ENCODE measurements at regions not wholly inside any gene's neighbourhood (a gene's known extent, or its start where the extent isn't known, plus 50 kb on each side); places are given as distances from the start of the nearest gene placed in this dataset.

- TF ChIP-seq CTCF (IDR thresholded peaks at IDR 0.05; ENCODE audit: low read length) (no peak), EZH2 (IDR thresholded peaks at IDR 0.05; ENCODE audit: borderline replicate concordance, low read length) (no peak)
Observed at GRCh38 chr1:83571536-83571935, 427.4 kb downstream of the TTLL7 start.
